Natural killer cell (primary cell): ENCODE measurements at regions not wholly inside any gene's neighbourhood (a gene's known extent, or its start where the extent isn't known, plus 50 kb on each side); places are given as distances from the start of the nearest gene placed in this dataset.

ENCODE experiments used
- ATAC-seq, 3 donors: fragments of 150-1000 bp in 2 of 3; fragments of 200-7000 bp in 1 of 3; cut with Tn5 transposase; 1 replicate in 1 of 3; 2 replicates in 2 of 3; pipeline ENCODE4 v1.10.0; 2021; ENCODE audit warnings: mild to moderate bottlenecking in 2 of 3, moderate library complexity in 2 of 3
- DNase-seq, 2 donors: peaks; one replicate each; pipeline versions ENCODE4 v3.0.0 to v3.0.0-alpha.2; 2013 to 2021; ENCODE audit warnings: mixed read lengths in 1 of 2
- H3K27ac ChIP-seq: one replicate; pipeline ENCODE4 v1.5.1; 2013; ENCODE audit warnings: mild to moderate bottlenecking, low read length
- H3K27me3 ChIP-seq: one replicate; pipeline ENCODE4 v1.6.1; 2013; ENCODE audit warnings: low read length; ENCODE audit not compliant: control insufficient read depth, insufficient read depth
- H3K36me3 ChIP-seq: one replicate; pipeline ENCODE4 v1.6.1; 2013; ENCODE audit warnings: low read length; ENCODE audit not compliant: control insufficient read depth, insufficient read depth
- H3K4me1 ChIP-seq: one replicate; pipeline ENCODE4 v1.6.1; 2013; ENCODE audit warnings: low read length; ENCODE audit not compliant: control insufficient read depth, insufficient read depth
- H3K4me3 ChIP-seq: one replicate; pipeline ENCODE4 v1.5.1; 2013; ENCODE audit warnings: low read length
- H3K9me3 ChIP-seq: one replicate; pipeline ENCODE4 v1.6.1; 2013; ENCODE audit warnings: low read length; ENCODE audit not compliant: control insufficient read depth, insufficient read depth
- H3K27ac Mint-ChIP-seq, 2 donors: one replicate each; pipeline ENCODE4 v1.8.0; 2022; ENCODE audit warnings: mild to moderate bottlenecking in 2 of 2, mixed read lengths in 2 of 2, moderate library complexity in 1 of 2
- H3K27me3 Mint-ChIP-seq, 2 donors: one replicate each; pipeline ENCODE4 v1.8.0; 2022; ENCODE audit warnings: low read depth in 2 of 2, mixed read lengths in 2 of 2
- H3K36me3 Mint-ChIP-seq: one replicate; pipeline ENCODE4 v1.8.0; 2022; ENCODE audit warnings: mixed read lengths
- H3K4me1 Mint-ChIP-seq, 2 donors: one replicate each; pipeline ENCODE4 v1.8.0; 2022; ENCODE audit warnings: mixed read lengths in 2 of 2
- H3K4me3 Mint-ChIP-seq: one replicate; pipeline ENCODE4 v1.8.0; 2022; ENCODE audit warnings: mild to moderate bottlenecking, moderate library complexity, mixed read lengths
- H3K9me3 Mint-ChIP-seq, 2 donors: one replicate each; pipeline ENCODE4 v1.8.0; 2022; ENCODE audit warnings: mixed read lengths in 2 of 2
- WGBS: methylation state at CpG from one replicate; pipeline ENCODE4 v1.1.7; 2013; ENCODE audit warnings: missing lambda C conversion rate; ENCODE audit not compliant: insufficient coverage; 5-methylcytosine and 5-hydroxymethylcytosine counted together
- intact Hi-C: fragments of 100-400 bp; cut with micrococcal nuclease; formaldehyde crosslinking; loops from one replicate; pipeline ENCODE4 v1.14.2; 2022
- TF ChIP-seq, protein P1 (sequence below): fragments of 200-600 bp; IDR thresholded peaks from one replicate; pipeline ENCODE4 v1.8.0; 2022; ENCODE audit warnings: antibody characterized with exemption

DNA sequence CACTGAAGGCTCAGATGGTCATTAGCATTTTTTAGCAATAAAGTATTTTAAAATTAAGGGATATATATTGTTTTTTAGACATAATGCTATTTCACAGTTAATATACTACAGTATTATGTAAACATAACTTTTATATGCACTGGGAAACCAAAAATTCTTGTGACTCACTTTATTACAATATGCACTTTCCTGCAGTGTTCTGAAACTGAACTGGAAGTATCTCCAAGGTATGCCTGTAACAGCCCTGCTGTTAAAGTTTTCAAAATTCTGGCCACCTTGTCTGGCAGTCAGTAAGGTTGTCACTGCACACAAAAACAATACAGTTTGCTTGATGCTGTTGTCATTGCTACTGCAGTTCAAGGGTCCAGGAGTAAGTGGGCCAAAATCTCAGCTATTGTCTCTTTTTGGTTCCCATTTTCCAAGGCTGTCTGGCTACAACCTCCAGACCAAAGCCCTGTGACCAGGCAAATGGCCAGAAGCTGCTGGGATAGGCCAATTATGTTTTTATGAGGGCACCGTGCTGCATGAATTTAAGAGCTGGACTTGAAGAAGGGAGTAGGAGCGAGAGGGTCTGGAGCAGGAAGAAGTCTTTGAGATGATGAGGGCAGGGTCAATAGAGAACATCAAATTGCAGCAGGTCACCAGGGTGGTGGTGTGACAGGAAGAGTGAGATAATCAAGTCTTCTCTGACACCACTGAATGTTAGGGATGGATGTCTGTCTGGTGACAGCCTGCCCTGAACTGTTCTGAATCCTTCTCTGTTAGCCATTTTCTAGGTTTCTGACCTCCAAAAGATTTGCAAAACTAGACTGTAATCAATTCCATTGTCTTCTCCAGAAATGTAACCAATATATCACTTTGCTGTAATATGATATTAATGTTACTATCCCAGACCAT lies 82.3 kb upstream of the CACHD1 start:
- no peaks in the 10 kb centered on the region for H3K27me3 Mint-ChIP-seq
- ATAC-seq: no peak

DNA sequence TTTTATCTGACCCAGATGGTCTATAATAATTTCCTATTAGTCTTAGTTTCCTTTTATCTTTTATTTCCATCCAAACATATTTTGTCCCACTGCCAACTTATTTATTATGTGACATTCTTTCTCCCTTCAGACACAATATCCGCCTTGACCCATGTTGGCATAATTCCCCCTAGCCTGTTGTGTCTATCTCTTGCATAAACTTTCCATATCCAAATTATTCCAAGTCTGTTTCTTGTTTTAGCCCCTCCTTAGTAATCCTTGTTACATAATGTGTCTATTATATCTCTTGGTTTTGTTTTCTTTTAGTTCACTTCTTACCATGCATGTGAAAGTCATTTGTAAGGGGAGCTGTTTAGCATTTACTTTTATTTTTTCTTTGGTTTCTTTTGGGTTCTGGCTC lies 81.6 kb upstream of the CACHD1 start:
- no peaks in the 10 kb centered on the region for H3K9me3 ChIP-seq
- H3K36me3 ChIP-seq: no peaks in the 10 kb centered on the region
- DNase-seq: no peak
- intact Hi-C loops: no loop called here
- no peaks in the 10 kb centered on the region for H3K4me1 ChIP-seq
- TF ChIP-seq, protein P1, sequence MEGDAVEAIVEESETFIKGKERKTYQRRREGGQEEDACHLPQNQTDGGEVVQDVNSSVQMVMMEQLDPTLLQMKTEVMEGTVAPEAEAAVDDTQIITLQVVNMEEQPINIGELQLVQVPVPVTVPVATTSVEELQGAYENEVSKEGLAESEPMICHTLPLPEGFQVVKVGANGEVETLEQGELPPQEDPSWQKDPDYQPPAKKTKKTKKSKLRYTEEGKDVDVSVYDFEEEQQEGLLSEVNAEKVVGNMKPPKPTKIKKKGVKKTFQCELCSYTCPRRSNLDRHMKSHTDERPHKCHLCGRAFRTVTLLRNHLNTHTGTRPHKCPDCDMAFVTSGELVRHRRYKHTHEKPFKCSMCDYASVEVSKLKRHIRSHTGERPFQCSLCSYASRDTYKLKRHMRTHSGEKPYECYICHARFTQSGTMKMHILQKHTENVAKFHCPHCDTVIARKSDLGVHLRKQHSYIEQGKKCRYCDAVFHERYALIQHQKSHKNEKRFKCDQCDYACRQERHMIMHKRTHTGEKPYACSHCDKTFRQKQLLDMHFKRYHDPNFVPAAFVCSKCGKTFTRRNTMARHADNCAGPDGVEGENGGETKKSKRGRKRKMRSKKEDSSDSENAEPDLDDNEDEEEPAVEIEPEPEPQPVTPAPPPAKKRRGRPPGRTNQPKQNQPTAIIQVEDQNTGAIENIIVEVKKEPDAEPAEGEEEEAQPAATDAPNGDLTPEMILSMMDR: no peak
- Mint-ChIP-seq H3K36me3 (no peaks in the 10 kb centered on the region), H3K9me3 (no peaks in the 10 kb centered on the region), H3K27me3 (no peaks in the 10 kb centered on the region), H3K4me1 (no peaks in the 10 kb centered on the region), H3K27ac (no peak overlapping the region), H3K4me3 (no peak overlapping the region)
- no peak for ATAC-seq
- H3K27me3 ChIP-seq: no peaks in the 10 kb centered on the region
- WGBS: 80% methylated on average over 1 of the region's 1 CpG
- no peak overlapping the region for H3K4me3 ChIP-seq
- no peak overlapping the region for H3K27ac ChIP-seq

More for the DNA sequence above, 82.3 kb upstream of the CACHD1 start:
- Histone ChIP-seq H3K27me3 (no peaks in the 10 kb centered on the region), H3K4me1 (no peaks in the 10 kb centered on the region), H3K9me3 (no peaks in the 10 kb centered on the region), H3K27ac (no peak overlapping the region), H3K4me3 (no peak overlapping the region), H3K36me3 (no peaks in the 10 kb centered on the region)
- Mint-ChIP-seq H3K36me3 (no peaks in the 10 kb centered on the region), H3K4me1 (no peaks in the 10 kb centered on the region), H3K4me3 (no peak overlapping the region), H3K9me3 (no peaks in the 10 kb centered on the region), H3K27ac (no peak overlapping the region)
- TF ChIP-seq, protein P1: no peak
- 91% methylated on average over 2 of the region's 2 CpGs for WGBS
- intact Hi-C loops: no loop called here
- DNase-seq: no peak

DNA sequence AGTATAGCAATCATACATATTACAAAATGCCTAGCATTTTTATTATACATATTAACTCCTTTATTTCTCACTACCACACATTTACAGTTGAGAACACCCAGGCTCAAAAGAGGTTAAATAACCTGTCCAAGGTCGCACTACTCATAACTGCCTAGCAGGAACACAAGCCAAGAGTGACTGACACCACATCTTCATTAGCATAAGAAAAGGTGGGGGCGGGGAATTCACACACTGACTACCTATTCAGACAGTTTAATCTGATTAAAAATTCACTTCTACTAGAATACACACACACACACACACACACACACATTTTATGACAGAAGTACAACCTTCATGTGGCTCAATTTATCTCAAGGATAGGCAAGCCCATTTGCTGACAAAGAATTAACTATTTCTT lies 77.8 kb upstream of the CACHD1 start:
- H3K4me3 Mint-ChIP-seq: no peak overlapping the region
- no peaks in the 10 kb centered on the region for H3K9me3 Mint-ChIP-seq
- Histone ChIP-seq H3K36me3 (no peaks in the 10 kb centered on the region), H3K4me3 (no peak overlapping the region), H3K27me3 (no peaks in the 10 kb centered on the region), H3K4me1 (no peaks in the 10 kb centered on the region), H3K9me3 (no peaks in the 10 kb centered on the region), H3K27ac (no peak overlapping the region)
- H3K27me3 Mint-ChIP-seq: peaks cover 0 to 11% of the 10 kb centered on the region in 2 donors
- DNase-seq: no peak
- 72% methylated on average over 2 of the region's 2 CpGs for WGBS
- no peak overlapping the region for H3K27ac Mint-ChIP-seq
- TF ChIP-seq, protein P1: no peak
- no peak for ATAC-seq
- H3K36me3 Mint-ChIP-seq: no peaks in the 10 kb centered on the region
- H3K4me1 Mint-ChIP-seq: no peaks in the 10 kb centered on the region
- intact Hi-C loops: no loop called here

DNA sequence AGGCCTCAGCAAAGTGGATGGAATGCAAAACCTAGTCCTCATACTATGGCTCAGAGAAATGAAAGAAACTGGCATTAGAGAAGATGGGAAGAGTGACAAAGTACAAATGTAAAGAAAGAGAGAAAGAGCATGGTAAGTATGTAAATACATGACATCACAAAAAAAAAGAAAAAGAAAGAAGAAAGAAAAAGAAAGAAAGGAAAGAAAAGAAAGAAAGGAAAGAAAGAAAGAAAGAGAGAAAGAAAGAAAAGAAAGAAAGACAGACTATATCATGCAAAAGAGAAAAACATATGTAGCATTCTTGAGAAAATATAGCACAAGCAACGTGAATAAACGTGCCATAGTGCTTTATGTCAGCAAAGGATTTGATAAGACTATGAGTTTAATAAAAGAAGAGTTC lies 76.1 kb upstream of the CACHD1 start:
- no peaks in the 10 kb centered on the region for H3K4me1 Mint-ChIP-seq
- H3K4me3 Mint-ChIP-seq: no peak overlapping the region
- no peaks in the 10 kb centered on the region for H3K9me3 ChIP-seq
- no peak overlapping the region for H3K27ac Mint-ChIP-seq
- no peaks in the 10 kb centered on the region for H3K36me3 ChIP-seq
- H3K4me1 ChIP-seq: no peaks in the 10 kb centered on the region
- TF ChIP-seq, protein P1: no peak
- no peak overlapping the region for H3K27ac ChIP-seq
- peaks cover 0 to 11% of the 10 kb centered on the region in 2 donors for H3K27me3 Mint-ChIP-seq
- ATAC-seq: no peak
- no peaks in the 10 kb centered on the region for H3K27me3 ChIP-seq
- DNase-seq: no peak
- intact Hi-C loops: no loop called here
- no peak overlapping the region for H3K4me3 ChIP-seq
- no peaks in the 10 kb centered on the region for H3K9me3 Mint-ChIP-seq
- 82% methylated on average over 2 of the region's 2 CpGs for WGBS
- H3K36me3 Mint-ChIP-seq: no peaks in the 10 kb centered on the region
